ENCODE measurements at regions not wholly inside any gene's neighbourhood (a gene's known extent, or its start where the extent isn't known, plus 50 kb on each side); places are given as distances from the start of the nearest gene placed in this dataset.

- DNase-seq, result no peak
Measured at GRCh38 chr13:75915066-75915465, 278.9 kb downstream of the LMO7 start.

- DNase-seq, result no peak
Measured at GRCh38 chr13:75913925-75914324, 277.8 kb downstream of the LMO7 start.

GRCh38 chr13:75910591-75910990, 274.5 kb downstream of the LMO7 start:
- DNase-seq, result no peak
